ENCODE measurements at regions not wholly inside any gene's neighbourhood (a gene's known extent, or its start where the extent isn't known, plus 50 kb on each side); places are given as distances from the start of the nearest gene placed in this dataset.

GRCh38 chr9:115855458-115856133, 298.0 kb upstream of the PAPPA start:
- TF ChIP-seq YY1 (IDR thresholded peaks at IDR 0.05) (no peak), CTCF (IDR thresholded peaks at IDR 0.05; ENCODE audit: low read depth, low read length, missing input control) (no peak), TAF1 (conservative IDR thresholded peaks at IDR 0.05) (no peak), JUND (IDR thresholded peaks at IDR 0.05) (no peak), EGR1 (IDR thresholded peaks at IDR 0.05; ENCODE audit: low read depth in 2 of 2) (no peak), RAD21 (IDR thresholded peaks at IDR 0.05) (no peak), REST (IDR thresholded peaks at IDR 0.05) (no peak), HNF4G (IDR thresholded peaks at IDR 0.05) (no peak), ZBTB33 (IDR thresholded peaks at IDR 0.05) (no peak), GABPA (IDR thresholded peaks at IDR 0.05 in 1 of 2, conservative IDR thresholded peaks at IDR 0.05 in 1 of 2) (no peak), HNF4A (conservative IDR thresholded peaks at IDR 0.05) (no peak), RXRA (IDR thresholded peaks at IDR 0.05) (no peak)
- TF ChIP-seq, protein P1, sequence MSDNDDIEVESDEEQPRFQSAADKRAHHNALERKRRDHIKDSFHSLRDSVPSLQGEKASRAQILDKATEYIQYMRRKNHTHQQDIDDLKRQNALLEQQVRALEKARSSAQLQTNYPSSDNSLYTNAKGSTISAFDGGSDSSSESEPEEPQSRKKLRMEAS (IDR thresholded peaks at IDR 0.05): no peak
- TF ChIP-seq, protein P2, sequence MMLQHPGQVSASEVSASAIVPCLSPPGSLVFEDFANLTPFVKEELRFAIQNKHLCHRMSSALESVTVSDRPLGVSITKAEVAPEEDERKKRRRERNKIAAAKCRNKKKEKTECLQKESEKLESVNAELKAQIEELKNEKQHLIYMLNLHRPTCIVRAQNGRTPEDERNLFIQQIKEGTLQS (IDR thresholded peaks at IDR 0.05): no peak

Data from liver (tissue), 3 donors.